Lower lobe of right lung (tissue), 2 donors: ENCODE measurements at regions not wholly inside any gene's neighbourhood (a gene's known extent, or its start where the extent isn't known, plus 50 kb on each side); places are given as distances from the start of the nearest gene placed in this dataset.

Experiments used
- ATAC-seq, 2 donors: fragments of 200-7000 bp; cut with Tn5 transposase; one replicate each; pipeline ENCODE4 v1.9.1; 2020 to 2022; ENCODE audit warnings: mild to moderate bottlenecking in 2 of 2, moderate library complexity in 2 of 2
- DNase-seq: peaks from one replicate; pipeline ENCODE4 v3.0.0-alpha.2; 2020
- H3K27ac ChIP-seq: fragments of 200-600 bp; one replicate; pipeline ENCODE4 v1.8.0; 2022
- H3K27me3 ChIP-seq: fragments of 200-600 bp; one replicate; pipeline ENCODE4 v1.8.0; 2022; ENCODE audit warnings: low read depth
- H3K36me3 ChIP-seq: fragments of 200-600 bp; one replicate; pipeline ENCODE4 v1.8.0; 2022; ENCODE audit warnings: mild to moderate bottlenecking
- H3K4me1 ChIP-seq: fragments of 200-600 bp; one replicate; pipeline ENCODE4 v1.8.0; 2022
- H3K4me3 ChIP-seq: fragments of 200-600 bp; one replicate; pipeline ENCODE4 v1.8.0; 2022; ENCODE audit warnings: mild to moderate bottlenecking
- H3K9me3 ChIP-seq: fragments of 200-600 bp; one replicate; pipeline ENCODE4 v1.8.0; 2022
- CTCF ChIP-seq: fragments of 200-600 bp; IDR thresholded peaks from one replicate; pipeline ENCODE4 v1.8.0; 2022; ENCODE audit warnings: antibody characterized with exemption, mild to moderate bottlenecking
- intact Hi-C: fragments of 100-400 bp; cut with DNase I; formaldehyde crosslinking; loops from one replicate; pipeline ENCODE4 v1.11.0; 2022
- donor health status: DM: no; HTN: yes; CAD: no; lungs with severe emphysema.

- H3K4me3 ChIP-seq, result peak overlapping the region; percentile 76
- no peak for TF ChIP-seq CTCF
- ATAC-seq (peak; percentile 82 to 86), DNase-seq (peak; percentile 77)
- H3K4me1 ChIP-seq, result peaks cover 45% of the 10 kb centered on the region
- no peaks in the 10 kb centered on the region for H3K9me3 ChIP-seq
- H3K27me3 ChIP-seq, result no peaks in the 10 kb centered on the region
- no peaks in the 10 kb centered on the region for H3K36me3 ChIP-seq
- H3K27ac ChIP-seq, result peak overlapping the region; percentile 94
- intact Hi-C loops, result loop anchor here (10.0 kb wide), 1 partner anchor 84 kb away; no protein-coding TSS in a partner anchor
These were observed 73.3 kb upstream of the ZBED5 start for GRCh38 chr11:10930972-10931760.

GRCh38 chr11:10930224-10930971 lies 72.5 kb upstream of the ZBED5 start:
- DNase-seq (no peak), ATAC-seq (peak; percentile 1 to 26)
- H3K4me1 ChIP-seq, result peaks cover 45% of the 10 kb centered on the region
- H3K4me3 ChIP-seq, result peak overlapping the region; percentile 76
- H3K36me3 ChIP-seq, result no peaks in the 10 kb centered on the region
- no peaks in the 10 kb centered on the region for H3K9me3 ChIP-seq
- intact Hi-C loops, result loop anchor here (10.0 kb wide), 1 partner anchor 84 kb away; no protein-coding TSS in a partner anchor
- H3K27me3 ChIP-seq, result no peaks in the 10 kb centered on the region
- H3K27ac ChIP-seq, result peak overlapping the region; percentile 94
- TF ChIP-seq CTCF, result no peak

- Histone ChIP-seq H3K4me1 (peaks cover 26% of the 10 kb centered on the region), H3K27me3 (no peaks in the 10 kb centered on the region), H3K27ac (no peak overlapping the region), H3K36me3 (no peaks in the 10 kb centered on the region), H3K9me3 (no peaks in the 10 kb centered on the region), H3K4me3 (no peak overlapping the region)
- no peak for TF ChIP-seq CTCF
- intact Hi-C loops, result no loop called here
- no peak for DNase-seq
- ATAC-seq, result peak; percentile 13 to 50
These were observed 69.7 kb upstream of the ZBED5 start for GRCh38 chr11:10927538-10927937.

- Histone ChIP-seq H3K4me3 (no peak overlapping the region), H3K36me3 (no peaks in the 10 kb centered on the region), H3K4me1 (peaks cover 21% of the 10 kb centered on the region), H3K27me3 (no peaks in the 10 kb centered on the region), H3K27ac (no peak overlapping the region), H3K9me3 (no peaks in the 10 kb centered on the region)
- ATAC-seq (no peak), DNase-seq (no peak)
- intact Hi-C loops, result no loop called here
- TF ChIP-seq CTCF, result no peak
These were observed 69.0 kb upstream of the ZBED5 start for GRCh38 chr11:10926801-10927211.

- Histone ChIP-seq H3K36me3 (no peaks in the 10 kb centered on the region), H3K4me1 (peaks cover 18% of the 10 kb centered on the region), H3K27ac (no peak overlapping the region), H3K4me3 (no peak overlapping the region), H3K9me3 (no peaks in the 10 kb centered on the region), H3K27me3 (no peaks in the 10 kb centered on the region)
- DNase-seq (no peak), ATAC-seq (no peak)
- intact Hi-C loops, result no loop called here
- no peak for TF ChIP-seq CTCF
These were observed 67.5 kb upstream of the ZBED5 start for GRCh38 chr11:10925149-10925926.
